Thyroid gland (tissue), 4 donors: ENCODE measurements at regions not wholly inside any gene's neighbourhood (a gene's known extent, or its start where the extent isn't known, plus 50 kb on each side); places are given as distances from the start of the nearest gene placed in this dataset.

Source experiments
- DNase-seq, 2 donors: peaks; one replicate each; pipeline ENCODE4 v3.0.0-alpha.2; 2019
- H3K27ac ChIP-seq, 3 donors: fragments of 200-600 bp; sonication (generic); 1 replicate in 2 of 3; 2 replicates in 1 of 3; pipeline ENCODE4 v1.5.1; 2016 to 2019; ENCODE audit warnings: mild to moderate bottlenecking in 1 of 3, moderate library complexity in 1 of 3
- H3K27me3 ChIP-seq: fragments of 200-600 bp; sonication (generic); one replicate; pipeline ENCODE4 v1.5.1; 2019
- H3K36me3 ChIP-seq, 2 donors: fragments of 200-600 bp; sonication (generic); one replicate each; pipeline ENCODE4 v1.5.1; 2016 to 2019
- H3K4me1 ChIP-seq, 2 donors: fragments of 200-600 bp; sonication (generic); one replicate each; pipeline ENCODE4 v1.5.1; 2017 to 2019
- H3K4me3 ChIP-seq, 3 donors: fragments of 200-600 bp; sonication (generic); replicated peaks in 1 of 3; 1 replicate in 2 of 3; 2 replicates in 1 of 3; pipeline ENCODE4 v1.5.1; 2016; ENCODE audit warnings: mild to moderate bottlenecking in 1 of 3
- H3K9me3 ChIP-seq: fragments of 200-600 bp; sonication (generic); one replicate; pipeline ENCODE4 v1.5.1; 2017
- CTCF ChIP-seq, 6 experiments: fragments of 200-600 bp in 3 of 6; fragments of 450-650 bp in 3 of 6; sonication (generic) in 3 of 6; IDR thresholded peaks; one replicate each; pipeline ENCODE4 v1.5.1; 2016 to 2019; ENCODE audit warnings: antibody characterized with exemption in 6 of 6, mild to moderate bottlenecking in 2 of 6, inconsistent platforms in 1 of 6, moderate library complexity in 1 of 6
- POLR2A ChIP-seq, 2 donors: fragments of 450-650 bp; IDR thresholded peaks; one replicate each; pipeline ENCODE4 v1.6.1; 2017; ENCODE audit warnings: antibody characterized with exemption in 2 of 2, mild to moderate bottlenecking in 2 of 2, moderate library complexity in 1 of 2
- WGBS, 2 donors: methylation state at CpG; one replicate each; pipeline ENCODE4 v1.1.5; 2017; 5-methylcytosine and 5-hydroxymethylcytosine counted together
- intact Hi-C: fragments of 100-400 bp; cut with DNase I; formaldehyde crosslinking; loops from one replicate; pipeline ENCODE4 v1.15.1; 2023

- Histone ChIP-seq H3K9me3 (no peaks in the 10 kb centered on the region), H3K27me3 (no peaks in the 10 kb centered on the region), H3K4me1 (peaks cover 0 to 4% of the 10 kb centered on the region in 2 donors), H3K27ac (no peak overlapping the region), H3K36me3 (no peaks in the 10 kb centered on the region), H3K4me3 (no peak overlapping the region)
- intact Hi-C loops, result no loop called here
- WGBS, 2 donors, result 91 to 95% methylated on average over 2 of the region's 2 CpGs
- no peak for DNase-seq
- no peak for TF ChIP-seq CTCF (IDR thresholded peaks at IDR 0.05)
- TF ChIP-seq POLR2A (IDR thresholded peaks at IDR 0.05), result no peak
These were observed 561.1 kb upstream of the SETBP1 start for GRCh38 chr18:44119607-44120006.

GRCh38 chr18:44123743-44124142 is 556.9 kb upstream of the SETBP1 start:
- Histone ChIP-seq H3K4me3 (no peak overlapping the region), H3K9me3 (no peaks in the 10 kb centered on the region), H3K4me1 (peaks cover 0 to 4% of the 10 kb centered on the region in 2 donors), H3K27me3 (no peaks in the 10 kb centered on the region), H3K36me3 (no peaks in the 10 kb centered on the region), H3K27ac (peak overlapping the region in 1 of 3 donors; percentile 24)
- intact Hi-C loops, result no loop called here
- 38% methylated on average over 2 of the region's 2 CpGs for WGBS, 2 donors
- TF ChIP-seq CTCF (IDR thresholded peaks at IDR 0.05) (no peak), POLR2A (IDR thresholded peaks at IDR 0.05) (no peak)
- DNase-seq, result peak; percentile 30 to 56

GRCh38 chr18:44125446-44125845 is 555.2 kb upstream of the SETBP1 start:
- Histone ChIP-seq H3K4me1 (peaks cover 0 to 4% of the 10 kb centered on the region in 2 donors), H3K9me3 (no peaks in the 10 kb centered on the region), H3K27me3 (no peaks in the 10 kb centered on the region), H3K27ac (no peak overlapping the region), H3K36me3 (no peaks in the 10 kb centered on the region), H3K4me3 (no peak overlapping the region)
- WGBS, 2 donors, result 89 to 94% methylated on average over 3 of the region's 3 CpGs
- no peak for TF ChIP-seq CTCF (IDR thresholded peaks at IDR 0.05)
- no peak for TF ChIP-seq POLR2A (IDR thresholded peaks at IDR 0.05)
- DNase-seq, result no peak
- intact Hi-C loops, result no loop called here

GRCh38 chr18:44126598-44126997 is 554.1 kb upstream of the SETBP1 start:
- no peak for DNase-seq
- Histone ChIP-seq H3K27ac (no peak overlapping the region), H3K27me3 (no peaks in the 10 kb centered on the region), H3K36me3 (no peaks in the 10 kb centered on the region), H3K4me1 (peaks cover 0 to 4% of the 10 kb centered on the region in 2 donors), H3K4me3 (no peak overlapping the region), H3K9me3 (no peaks in the 10 kb centered on the region)
- no peak for TF ChIP-seq POLR2A (IDR thresholded peaks at IDR 0.05)
- TF ChIP-seq CTCF (IDR thresholded peaks at IDR 0.05), result no peak
- intact Hi-C loops, result no loop called here

GRCh38 chr18:44128365-44128764 is 552.3 kb upstream of the SETBP1 start:
- no peaks in the 10 kb centered on the region for H3K36me3 ChIP-seq
- H3K27me3 ChIP-seq, result no peaks in the 10 kb centered on the region
- no peak overlapping the region for H3K4me3 ChIP-seq
- no peak overlapping the region for H3K27ac ChIP-seq
- TF ChIP-seq POLR2A (IDR thresholded peaks at IDR 0.05), result no peak
- no peak for TF ChIP-seq CTCF (IDR thresholded peaks at IDR 0.05)
- H3K9me3 ChIP-seq, result no peaks in the 10 kb centered on the region
- H3K4me1 ChIP-seq, result peaks cover 0 to 3% of the 10 kb centered on the region in 2 donors
- intact Hi-C loops, result no loop called here
- WGBS, 2 donors, result 61 to 85% methylated on average over 1 of the region's 1 CpG
- DNase-seq, result no peak
